K562 (cell line): ENCODE measurements at regions not wholly inside any gene's neighbourhood (a gene's known extent, or its start where the extent isn't known, plus 50 kb on each side); places are given as distances from the start of the nearest gene placed in this dataset.

Experiments
- HES1 ChIP-seq: fragments of 450-650 bp; IDR thresholded peaks from 2 replicates; pipeline ENCODE4 v1.6.1; 2016; ENCODE audit warnings: low read depth, mild to moderate bottlenecking, moderate library complexity
- JUNB ChIP-seq: fragments of 450-650 bp; formaldehyde crosslinking; conservative IDR thresholded peaks from 2 replicates; pipeline ENCODE4 v1.4.0; 2020; ENCODE audit warnings: mild to moderate bottlenecking
- MCM7 ChIP-seq, 2 experiments: fragments of 450-650 bp; IDR thresholded peaks; 2 replicates each; pipeline ENCODE4 v1.6.1; 2016 to 2018
- PTTG1 ChIP-seq: fragments of 450-650 bp; IDR thresholded peaks from 2 replicates; pipeline ENCODE4 v1.6.1; 2016; ENCODE audit warnings: low read depth, mild to moderate bottlenecking, missing genetic modification characterization, missing compliant biosample characterization
- SUPT5H ChIP-seq: fragments of 450-650 bp; IDR thresholded peaks from 2 replicates; pipeline ENCODE4 v1.6.1; 2016
- ZFP30 ChIP-seq: fragments of 250-450 bp; sonication (Bioruptor Pico); IDR thresholded peaks from 2 replicates; pipeline ENCODE4 v1.8.0; 2022; ENCODE audit warnings: moderate library complexity, mild to moderate bottlenecking, inconsistent platforms, borderline replicate concordance
- ZNF609 ChIP-seq: sonication (generic); formaldehyde crosslinking; IDR thresholded peaks from 2 replicates; pipeline ENCODE4 v1.8.1; 2023; ENCODE audit warnings: missing genetic modification reagents, mild to moderate bottlenecking, borderline replicate concordance

- TF ChIP-seq ZNF609 = no peak
- no peak for TF ChIP-seq ZFP30 (CRISPR knock-in tag)
- no peak for TF ChIP-seq SUPT5H
- no peak for TF ChIP-seq JUNB (CRISPR knock-in tag)
- TF ChIP-seq PTTG1 (tag) = no peak
- no peak for TF ChIP-seq HES1
- no peak for TF ChIP-seq MCM7 (IDR thresholded peaks at IDR 0.05)
Observed at GRCh38 chr6:29887330-29887818, 55.0 kb upstream of the HLA-A start (continued).
